RCC 7860 (cell line): ENCODE measurements at regions not wholly inside any gene's neighbourhood (a gene's known extent, or its start where the extent isn't known, plus 50 kb on each side); places are given as distances from the start of the nearest gene placed in this dataset.

ENCODE experiments used
- DNase-seq: peaks from one replicate; pipeline ENCODE4 v3.0.0-alpha.2; 2015; ENCODE audit warnings: low spot score
- FAIRE-seq: peaks from 2 replicates; lab custom pipeline; 2012; peaks lifted over from hg19 to GRCh38; lab: Jason Lieb, UNC

DNA sequence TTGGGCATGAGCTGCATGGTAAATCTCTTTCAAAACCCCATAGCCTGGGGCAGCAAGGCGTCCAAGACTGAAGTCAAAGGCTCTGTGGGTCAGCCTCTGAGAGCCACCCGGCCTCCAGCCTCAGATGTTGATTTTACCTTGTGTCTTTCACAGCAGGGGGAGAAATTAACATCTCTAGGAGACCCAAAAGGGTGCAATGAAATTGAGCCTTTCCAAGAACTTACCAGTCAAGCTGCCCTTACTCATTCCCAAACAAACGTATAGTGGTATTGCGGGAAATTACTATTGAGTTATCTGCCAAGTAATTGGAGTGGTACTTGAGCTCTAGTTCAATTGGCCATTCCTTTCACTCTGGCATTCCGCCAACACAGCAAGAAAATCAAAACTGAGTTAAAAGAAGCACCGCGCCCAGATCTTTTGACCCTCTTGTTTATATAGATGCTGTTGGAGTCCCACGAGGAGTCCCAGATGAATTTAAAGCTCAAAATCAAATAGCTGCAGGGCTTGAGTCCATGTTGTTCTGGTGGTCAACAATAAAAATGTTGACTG is 380.7 kb upstream of the SYT1 start:
- FAIRE-seq (no peak), DNase-seq (no peak)

DNA sequence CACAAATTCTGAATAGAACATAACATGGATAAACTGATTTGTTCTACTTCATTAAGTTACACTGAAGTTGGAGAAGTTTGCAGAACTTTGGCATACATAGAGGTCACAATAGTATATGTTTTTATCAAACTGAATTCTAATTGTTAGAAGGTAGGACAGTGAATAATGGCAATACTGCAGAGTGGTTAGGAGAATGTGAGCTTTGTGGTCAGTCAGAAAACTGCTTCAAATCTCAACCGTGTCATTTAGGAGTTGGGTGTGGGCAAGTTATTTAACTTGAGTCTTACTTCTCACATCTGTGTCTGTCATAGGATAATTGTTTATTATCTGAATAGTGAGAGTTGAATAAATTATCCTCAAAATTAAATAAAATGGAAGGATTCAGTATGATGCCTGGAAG is 374.6 kb upstream of the SYT1 start:
- no peak for DNase-seq
- no peak for FAIRE-seq

DNA sequence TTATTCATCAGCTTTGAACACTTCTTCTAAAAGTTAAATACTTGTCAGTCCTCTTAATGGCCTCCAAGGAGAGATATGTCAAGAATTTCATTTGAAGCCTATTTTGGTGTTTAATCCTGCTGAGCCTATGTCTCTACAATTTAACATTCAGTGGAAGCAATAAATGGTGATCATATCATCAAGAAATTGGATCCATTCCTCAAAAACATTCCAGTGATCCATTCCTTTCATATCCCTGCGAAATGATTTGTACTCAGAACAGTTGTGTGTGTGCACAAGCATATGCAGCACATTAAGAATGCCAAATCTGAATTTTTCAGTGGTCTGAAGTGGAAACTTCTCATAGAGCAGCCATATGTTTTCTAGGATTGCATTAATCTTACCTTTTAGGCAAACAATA is 373.7 kb upstream of the SYT1 start:
- DNase-seq = no peak

DNA sequence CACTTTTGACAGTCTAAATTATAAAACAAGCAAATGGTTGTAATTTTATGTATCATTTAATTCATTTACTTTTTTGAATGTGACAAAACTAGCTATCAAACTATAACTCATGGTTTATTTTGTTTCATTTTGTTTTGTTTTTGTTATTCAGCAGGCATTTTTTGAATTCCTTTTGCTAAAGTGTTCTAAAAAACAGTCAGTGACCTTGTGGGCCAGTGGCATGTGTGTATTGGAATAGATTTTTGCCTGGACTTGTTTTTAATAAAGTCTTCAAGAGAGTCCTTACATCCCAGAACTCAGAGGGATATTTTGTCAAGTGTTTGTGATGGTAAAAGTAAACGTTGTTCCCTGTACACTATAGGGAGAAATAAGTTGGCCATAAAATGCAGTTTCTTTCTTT is 369.7 kb upstream of the SYT1 start:
- DNase-seq (no peak), FAIRE-seq (no peak)

More for the DNA sequence above, 373.7 kb upstream of the SYT1 start:
- FAIRE-seq = no peak

DNA sequence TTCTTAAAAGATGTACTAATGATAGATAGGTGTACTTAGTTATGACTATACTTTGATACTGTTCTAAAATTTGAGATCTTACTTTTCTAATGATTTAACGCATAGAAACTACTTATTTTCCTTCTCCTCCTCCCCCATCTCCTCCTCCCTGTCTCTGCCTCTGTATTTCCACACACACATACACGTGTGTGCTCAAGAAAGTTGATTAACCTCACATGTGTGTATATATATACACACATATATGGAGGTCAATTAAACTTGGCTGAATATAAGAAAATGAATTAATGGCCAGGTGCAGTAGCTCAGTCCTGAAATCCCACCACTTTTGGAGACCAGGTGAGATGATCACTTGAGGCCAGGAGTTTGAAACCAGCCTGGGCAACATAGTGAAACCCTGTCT is 362.7 kb upstream of the SYT1 start:
- no peak for DNase-seq
- FAIRE-seq = no peak

DNA sequence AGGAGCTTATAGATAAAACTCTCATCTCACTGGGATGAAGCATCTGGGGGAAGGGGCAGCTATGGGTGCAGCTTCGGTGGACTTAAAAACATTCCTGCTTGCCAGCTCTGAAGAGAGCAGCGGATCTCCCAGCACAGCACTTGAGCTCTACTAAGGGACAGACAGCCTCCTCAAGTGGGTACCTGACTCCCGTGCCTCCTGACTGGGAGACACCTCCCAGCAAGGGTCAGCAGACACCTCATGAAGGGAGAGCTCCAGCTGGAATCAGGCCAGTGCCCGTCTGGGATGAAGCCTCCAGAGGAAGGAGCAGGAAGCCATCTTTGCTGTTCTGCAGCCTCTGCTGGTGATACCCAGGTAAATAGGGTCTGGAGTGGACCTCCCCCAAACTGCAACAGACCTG is 345.2 kb upstream of the SYT1 start:
- no peak for DNase-seq
- no peak for FAIRE-seq

DNA sequence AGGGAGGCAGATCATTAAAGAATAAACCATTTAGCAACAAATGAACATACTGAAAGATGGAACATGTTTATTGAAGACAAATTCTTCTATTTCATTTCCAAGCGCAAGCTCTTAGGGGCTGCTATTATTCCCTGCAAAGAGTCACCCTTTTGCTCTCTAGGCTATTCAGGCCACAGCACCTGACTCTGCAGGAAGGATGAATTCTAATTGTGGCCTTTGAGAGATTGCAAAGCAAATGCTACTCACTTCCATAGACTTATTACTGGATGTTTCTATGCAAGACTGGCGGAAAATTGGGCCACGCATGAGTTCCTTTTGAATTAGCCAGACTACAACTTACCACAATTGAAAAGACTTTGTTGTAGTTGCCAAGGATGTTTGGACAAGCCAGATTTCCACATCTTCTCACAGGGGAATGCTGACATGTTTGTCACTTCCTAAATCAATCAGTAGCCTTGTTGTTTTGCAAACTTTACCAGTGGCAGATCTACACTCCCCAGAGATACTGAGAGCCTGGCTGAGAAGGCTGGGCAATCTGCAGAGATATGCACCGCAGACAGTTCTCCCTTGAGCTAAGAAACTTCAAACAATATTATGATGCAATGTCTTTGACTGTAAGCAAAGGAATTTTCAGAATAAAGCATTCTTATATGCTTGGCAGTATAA is 334.3 kb upstream of the SYT1 start:
- DNase-seq = no peak
- no peak for FAIRE-seq

DNA sequence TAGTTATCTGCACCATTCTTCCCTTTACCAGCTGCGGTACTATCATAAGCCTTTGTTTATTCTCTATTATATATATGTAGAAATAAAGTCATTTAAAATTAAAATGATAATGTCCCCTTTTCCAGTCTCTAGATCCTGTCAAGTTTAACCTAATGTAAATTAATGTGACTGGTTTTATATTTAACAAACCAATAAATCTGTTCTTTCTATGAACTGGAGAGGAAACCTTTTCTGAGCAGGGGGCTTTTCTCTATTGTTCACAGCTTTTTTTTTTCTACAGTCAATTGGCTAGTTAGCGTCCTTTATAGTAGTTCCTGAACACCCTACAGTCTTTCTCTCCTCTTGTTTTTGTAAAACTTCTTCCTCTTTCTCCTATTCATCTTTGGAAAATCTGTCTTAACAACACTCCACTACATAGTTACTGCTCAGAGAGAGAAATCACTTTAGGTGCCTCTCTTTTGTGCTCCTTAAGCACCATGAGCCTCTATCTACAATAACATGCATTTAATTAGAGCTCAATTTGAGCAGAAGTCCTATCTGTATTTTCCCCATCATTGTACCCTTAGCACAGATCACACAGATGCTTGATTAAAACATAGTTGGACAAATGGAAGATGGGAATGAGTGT is 332.6 kb upstream of the SYT1 start:
- FAIRE-seq = no peak
- no peak for DNase-seq

DNA sequence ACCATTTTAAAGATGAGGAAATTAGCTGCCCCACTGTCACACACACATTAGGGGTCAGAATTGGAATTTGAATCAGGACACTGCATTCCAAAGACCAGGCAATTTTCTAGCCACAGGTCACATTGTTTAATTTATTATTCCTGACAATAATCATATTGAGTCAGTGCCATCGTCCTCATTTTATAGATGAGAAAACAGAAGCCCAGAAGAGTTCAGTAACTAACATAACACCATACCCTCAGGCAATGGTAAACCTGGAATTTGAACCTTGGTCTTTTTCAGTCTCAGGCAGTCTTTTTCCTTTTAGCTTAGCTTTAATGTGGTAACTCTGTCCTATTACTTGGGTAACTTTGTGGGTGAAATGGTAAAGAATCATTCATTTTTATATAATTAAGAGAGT is 330.3 kb upstream of the SYT1 start:
- FAIRE-seq = no peak
- DNase-seq = no peak

DNA sequence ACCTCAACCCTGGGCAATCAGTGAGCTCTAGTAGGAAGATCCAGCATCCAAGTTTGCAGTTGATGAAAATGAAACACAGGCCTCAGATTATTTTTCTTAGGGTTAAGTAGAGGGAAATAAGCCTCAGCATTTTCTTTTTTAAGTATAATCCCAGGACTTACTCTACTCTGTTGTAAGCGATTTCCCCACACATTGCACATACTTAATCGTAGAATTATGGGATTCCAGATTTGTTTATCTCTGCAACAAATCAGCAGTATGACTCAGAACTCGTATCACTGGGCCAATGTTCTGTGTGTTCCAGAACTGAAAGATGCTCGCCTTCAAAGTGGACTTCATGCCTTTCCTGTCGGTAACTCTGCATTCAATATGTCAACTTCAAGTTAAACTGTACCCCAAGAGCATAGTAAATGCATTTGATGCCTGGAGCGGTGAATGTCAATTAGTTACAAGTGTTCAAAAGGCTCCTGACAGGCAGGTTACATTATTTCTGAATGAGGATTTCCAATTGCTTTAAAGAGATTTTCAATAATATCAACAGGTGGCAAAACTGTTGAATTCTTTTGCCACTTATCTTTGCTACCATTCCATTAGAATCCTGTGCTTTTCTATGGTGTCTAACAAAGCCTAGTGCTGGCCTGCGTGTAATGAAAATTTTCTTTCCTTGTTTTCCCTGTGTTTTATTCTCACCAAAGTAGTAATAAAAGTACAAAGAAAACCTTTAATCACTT is 323.8 kb upstream of the SYT1 start:
- DNase-seq = no peak
- no peak for FAIRE-seq

DNA sequence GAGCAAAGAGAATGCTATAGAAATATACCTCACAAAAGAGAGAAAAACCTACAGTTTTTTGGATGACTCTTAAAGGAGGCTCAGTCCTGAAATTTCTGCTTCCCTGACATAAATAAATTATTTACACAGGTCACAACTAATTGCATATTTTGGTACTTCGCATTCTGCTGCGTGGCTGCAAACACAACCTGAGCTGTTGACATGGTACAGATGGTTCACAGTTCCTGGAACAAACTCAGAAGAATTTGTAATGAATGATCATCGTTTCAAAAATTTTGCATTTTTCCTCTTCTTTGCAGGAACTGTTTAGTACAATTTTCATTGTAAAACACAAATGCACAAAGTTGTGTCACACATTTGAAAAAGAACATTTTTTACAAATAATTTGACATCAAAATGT is 313.7 kb upstream of the SYT1 start:
- no peak for FAIRE-seq
- no peak for DNase-seq

DNA sequence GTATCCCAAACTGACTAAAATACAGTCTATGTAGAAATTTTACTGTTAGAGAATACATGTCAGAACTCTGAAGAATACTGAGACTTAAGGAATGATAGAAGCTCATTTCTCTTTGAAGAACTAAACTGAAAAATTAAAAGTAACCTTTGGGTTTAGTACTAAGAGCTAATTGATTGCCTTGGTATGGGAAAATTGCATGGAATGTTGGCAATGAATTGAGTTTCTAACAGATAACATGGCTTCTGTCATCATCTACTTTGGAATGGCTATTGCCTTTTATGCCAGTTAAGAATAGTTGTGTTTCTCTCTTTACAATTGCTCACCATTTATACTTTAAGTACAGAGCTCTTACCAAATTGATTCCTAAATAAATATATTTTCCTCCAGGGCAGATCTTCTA is 308.8 kb upstream of the SYT1 start:
- FAIRE-seq (no peak), DNase-seq (no peak)

DNA sequence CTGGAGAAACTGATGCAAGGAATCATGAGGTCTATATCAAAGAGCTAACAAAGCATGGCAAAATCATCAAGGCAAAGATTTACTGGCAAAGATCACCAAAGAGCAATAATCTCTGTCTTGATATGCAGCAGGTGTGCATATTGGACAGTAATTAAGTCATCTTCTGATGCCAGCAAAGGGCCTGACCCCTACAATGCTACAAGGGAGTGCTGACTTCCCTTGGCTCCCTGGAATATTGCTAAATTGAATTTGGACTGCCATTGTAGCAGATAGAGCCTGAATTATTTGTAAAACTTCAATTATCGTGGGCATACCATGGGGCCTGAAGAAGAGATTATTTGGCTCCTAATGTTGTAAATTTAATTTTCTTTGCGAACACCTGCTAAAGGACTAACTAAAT is 307.9 kb upstream of the SYT1 start:
- DNase-seq (no peak), FAIRE-seq (no peak)

DNA sequence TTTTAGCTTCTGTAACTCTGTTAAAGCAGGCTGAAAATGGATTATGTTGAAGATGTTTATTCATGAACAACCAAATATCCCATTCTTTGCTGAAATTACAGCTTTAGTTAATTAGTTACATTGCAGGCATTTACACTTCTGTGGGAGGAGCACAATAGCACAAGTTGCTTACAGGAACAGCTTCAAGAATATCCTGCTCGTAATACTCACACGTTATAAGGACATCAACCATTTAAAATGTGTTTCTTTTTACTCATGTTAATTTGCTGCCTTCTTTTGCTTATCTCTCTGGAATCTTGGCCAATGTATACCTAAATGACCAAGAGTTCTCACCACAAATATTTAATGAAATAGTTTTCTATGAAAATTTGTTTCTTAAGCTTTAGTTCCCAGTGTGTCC is 305.2 kb upstream of the SYT1 start:
- FAIRE-seq = no peak

DNA sequence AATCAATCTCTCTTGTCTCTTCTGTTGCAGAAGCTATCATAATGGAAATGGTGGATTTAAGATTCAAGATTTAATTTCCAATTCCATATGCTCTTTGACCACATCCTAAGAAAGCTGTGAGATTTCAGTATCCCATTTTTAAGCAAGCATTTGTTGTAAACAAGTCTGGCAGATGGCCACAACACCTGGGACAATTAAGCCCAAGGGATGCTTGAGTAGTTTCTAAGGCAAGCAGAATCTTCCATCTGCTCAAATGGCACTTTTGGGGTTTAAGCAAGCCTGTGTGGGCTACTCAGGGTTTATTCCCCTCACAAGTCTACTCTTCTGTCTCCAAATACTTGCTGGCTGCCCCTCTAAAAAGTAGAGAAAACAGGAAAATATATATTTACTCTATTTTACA is 304.7 kb upstream of the SYT1 start:
- no peak for DNase-seq
- no peak for FAIRE-seq

More for the DNA sequence above, 305.2 kb upstream of the SYT1 start:
- no peak for DNase-seq

DNA sequence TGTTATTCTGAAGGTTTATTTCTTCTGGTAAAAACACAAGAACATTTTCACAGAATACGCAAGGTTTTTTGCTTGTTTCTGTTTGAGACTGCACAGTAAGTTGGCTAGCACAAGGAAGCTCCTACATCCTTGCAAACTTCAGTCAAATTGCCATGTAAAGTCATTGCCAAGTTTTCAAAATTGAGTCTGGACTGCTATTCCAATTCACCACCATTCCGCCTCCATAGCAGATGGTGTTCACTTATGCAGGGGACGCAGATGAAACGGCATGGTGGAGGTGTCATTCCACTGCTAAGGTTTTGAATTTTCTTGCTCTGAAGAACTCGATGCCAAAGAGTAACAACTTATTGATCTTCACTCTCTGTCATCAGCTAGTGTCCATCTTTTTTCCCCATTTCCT is 303.9 kb upstream of the SYT1 start:
- FAIRE-seq (no peak), DNase-seq (no peak)

DNA sequence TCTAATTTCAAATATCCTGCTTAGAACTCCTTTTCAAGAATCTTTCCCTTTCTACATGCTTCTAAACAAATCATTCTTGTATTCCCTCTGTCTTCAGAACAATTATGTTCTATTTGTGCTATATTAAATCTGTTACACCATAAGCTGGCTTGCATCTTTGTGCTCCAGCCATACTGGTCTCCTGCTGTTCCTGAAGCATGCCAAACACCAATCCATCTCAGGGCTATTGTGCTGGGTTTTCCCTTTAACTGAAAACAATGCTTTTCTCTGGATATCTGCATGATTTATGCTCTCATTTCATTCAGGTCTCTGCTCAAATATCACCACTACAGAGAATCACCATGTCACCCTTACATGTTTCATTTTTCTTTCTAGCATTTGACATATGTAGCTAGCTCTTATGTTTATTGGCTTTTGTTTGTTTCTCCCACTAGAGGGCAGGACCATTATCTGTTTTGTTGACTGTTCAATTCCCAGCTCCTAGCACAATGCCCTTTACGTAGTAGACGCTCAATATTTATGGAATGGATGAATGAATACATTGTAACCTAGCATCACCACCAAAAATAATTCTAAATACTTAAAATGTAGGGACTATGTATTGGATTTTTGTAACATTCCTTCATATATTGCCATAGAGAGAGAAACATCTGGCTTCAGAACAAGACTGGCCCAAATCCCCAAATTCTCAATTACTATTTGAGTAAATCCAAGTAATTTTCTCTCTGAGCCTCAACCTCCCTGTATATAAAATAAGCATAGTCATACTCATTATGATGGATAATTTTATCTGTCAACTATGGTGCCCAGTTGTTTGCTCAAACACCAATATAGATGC is 302.0 kb upstream of the SYT1 start:
- DNase-seq = no peak
- no peak for FAIRE-seq

DNA sequence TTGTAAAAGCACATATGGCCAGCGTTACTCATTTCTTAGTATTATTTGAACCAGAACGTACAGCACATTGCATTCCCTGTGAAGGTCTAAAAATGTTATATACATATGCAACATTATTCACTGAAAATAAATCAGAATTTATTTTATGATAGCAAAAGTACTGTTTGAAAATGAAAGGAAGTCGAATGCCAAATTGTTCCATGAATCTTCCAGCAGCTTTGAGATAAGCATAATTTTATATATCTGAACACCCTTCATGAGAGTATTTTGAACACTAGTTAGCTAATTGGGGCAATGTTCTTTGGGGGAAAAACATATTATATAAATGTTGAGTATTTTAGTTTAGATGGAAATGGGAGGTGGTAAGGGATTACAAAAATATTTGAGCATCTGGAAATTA is 300.7 kb upstream of the SYT1 start:
- no peak for DNase-seq
- FAIRE-seq = no peak

DNA sequence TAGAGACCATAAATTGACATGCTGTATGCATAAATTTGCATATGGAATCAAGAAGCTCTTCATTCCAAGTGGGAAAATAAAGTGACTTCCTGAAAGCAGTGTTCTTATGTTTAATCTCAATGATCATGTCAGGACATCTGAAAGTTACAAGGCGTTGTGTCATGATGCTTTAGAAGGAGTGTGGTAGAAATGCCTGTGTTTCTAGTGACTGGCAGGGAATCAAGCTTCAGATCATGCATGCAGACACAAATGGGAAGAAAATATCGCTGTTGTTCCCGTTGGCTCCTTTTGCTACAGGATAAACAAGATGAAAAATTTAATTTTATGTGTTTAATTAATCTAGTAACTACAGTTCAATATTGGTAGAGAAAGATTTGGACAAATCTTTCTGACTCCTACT is 298.1 kb upstream of the SYT1 start:
- no peak for DNase-seq

DNA sequence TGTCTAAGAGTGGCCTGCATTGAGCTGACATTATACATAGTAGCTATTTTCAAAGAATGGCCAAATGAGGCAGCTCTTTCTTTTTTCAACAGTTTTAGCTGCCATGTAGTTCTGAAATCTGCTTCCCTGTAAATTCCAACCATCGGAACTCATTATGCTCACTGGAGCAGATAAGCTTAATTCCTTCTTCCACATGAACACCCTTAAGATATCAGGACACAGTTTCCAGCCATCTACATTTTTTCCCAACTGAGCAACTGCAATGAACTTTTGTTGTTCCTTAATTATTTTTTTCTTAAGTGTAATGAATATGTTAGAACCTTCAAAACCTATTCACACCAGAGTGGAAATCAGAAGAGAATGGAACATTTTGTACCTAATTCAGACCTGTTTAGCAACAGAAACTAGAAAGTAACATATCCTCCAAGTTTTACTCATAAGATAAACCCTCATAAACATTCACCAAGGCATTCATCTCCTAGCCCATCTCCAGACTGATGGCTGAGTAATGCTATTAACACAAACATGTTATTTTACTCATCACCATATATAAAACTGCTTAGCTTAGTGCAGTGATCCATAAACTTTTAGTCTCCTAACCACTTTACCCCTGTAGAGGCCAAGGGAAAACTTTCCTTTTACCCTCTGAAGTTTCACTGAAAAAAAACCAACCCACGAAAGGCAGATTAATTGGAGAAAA is 296.1 kb upstream of the SYT1 start:
- FAIRE-seq (peak; percentile 82), DNase-seq (peak; percentile 26)

More for the DNA sequence above, 298.1 kb upstream of the SYT1 start:
- no peak for FAIRE-seq

DNA sequence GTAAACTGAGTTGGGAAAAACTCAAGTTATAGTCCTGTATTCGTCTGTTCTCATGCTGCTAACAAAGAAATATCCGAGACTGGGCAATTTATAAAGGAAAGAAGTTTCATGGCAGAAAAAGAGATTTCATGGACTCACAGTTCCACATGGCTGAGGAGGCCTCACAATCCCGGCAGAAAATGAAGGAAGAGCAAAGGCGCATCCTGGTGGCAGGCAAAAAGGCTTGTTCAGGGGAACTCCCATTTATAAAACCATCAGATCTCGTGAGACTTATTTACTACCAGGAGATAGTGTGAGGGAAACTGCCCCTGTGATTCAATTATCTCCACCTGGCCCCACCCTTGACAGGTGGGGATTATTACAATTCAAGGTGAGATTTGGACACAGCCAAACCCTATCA is 292.6 kb upstream of the SYT1 start:
- FAIRE-seq = no peak
- DNase-seq = no peak
